Spleen (tissue), 7 donors: ENCODE measurements at regions not wholly inside any gene's neighbourhood (a gene's known extent, or its start where the extent isn't known, plus 50 kb on each side); places are given as distances from the start of the nearest gene placed in this dataset.

Experiments used
- CTCF ChIP-seq, 11 experiments: fragments of 200-600 bp in 7 of 11; fragments of 450-650 bp in 4 of 11; sonication (generic) in 4 of 11; IDR thresholded peaks in 8 of 11; conservative IDR thresholded peaks in 3 of 11; 1 replicate in 7 of 11; 2 replicates in 4 of 11; pipeline versions ENCODE4 v1.4.0 to v1.8.0; 2016 to 2021; ENCODE audit warnings: antibody characterized with exemption in 11 of 11, inconsistent platforms in 4 of 11, mild to moderate bottlenecking in 1 of 11
- POLR2A ChIP-seq, 3 donors: fragments of 450-650 bp; IDR thresholded peaks; one replicate each; pipeline ENCODE4 v1.5.1; 2017; ENCODE audit warnings: antibody characterized with exemption in 3 of 3, mild to moderate bottlenecking in 1 of 3
- POLR2AphosphoS5 ChIP-seq, 3 donors: sonication (generic); formaldehyde crosslinking; IDR thresholded peaks; one replicate each; pipeline ENCODE4 v1.5.1; 2017; ENCODE audit warnings: antibody characterized with exemption in 3 of 3
- donor health status: DM: no; HTN: no; CAD: no; lungs with moderate emphysema.
- donor health status: DM: no; HTN: no; CAD: no.
- donor health status: DM: no; HTN: no; CAD: no.

GRCh38 chr3:99545941-99546580 is 92.3 kb upstream of the COL8A1 start:
- TF ChIP-seq CTCF (IDR thresholded peaks at IDR 0.05 in 8 of 11, conservative IDR thresholded peaks at IDR 0.05 in 3 of 11) (no peak), POLR2A (IDR thresholded peaks at IDR 0.05) (no peak), POLR2AphosphoS5 (IDR thresholded peaks at IDR 0.05) (no peak)
